ENCODE measurements at regions not wholly inside any gene's neighbourhood (a gene's known extent, or its start where the extent isn't known, plus 50 kb on each side); places are given as distances from the start of the nearest gene placed in this dataset.

- TF ChIP-seq MAX (IDR thresholded peaks at IDR 0.05; ENCODE audit: low read depth, low read length) = no peak
- TF ChIP-seq CTCF (IDR thresholded peaks at IDR 0.05; ENCODE audit: low read depth, low read length) = no peak
- TF ChIP-seq MYC (IDR thresholded peaks at IDR 0.05; ENCODE audit: low read depth, low read length) = no peak
- TF ChIP-seq POLR2A (IDR thresholded peaks at IDR 0.05; ENCODE audit: extremely low read depth, insufficient read length) = no peak
Measured at GRCh38 chr2:217717646-217718045, 285.1 kb downstream of the TNS1 start.

Data from NB4 (cell line).